GM23338 (cell line): ENCODE measurements at regions not wholly inside any gene's neighbourhood (a gene's known extent, or its start where the extent isn't known, plus 50 kb on each side); places are given as distances from the start of the nearest gene placed in this dataset.

Experiments used
- CREB1 ChIP-seq: fragments of 250-450 bp; sonication (Bioruptor Pico); IDR thresholded peaks from 2 replicates; pipeline ENCODE4 v1.5.0; 2020; ENCODE audit warnings: low read depth, mild to moderate bottlenecking, moderate library complexity
- CTCF ChIP-seq, 2 experiments: fragments of 200-600 bp in 1 of 2; sonication (generic) in 1 of 2; conservative IDR thresholded peaks; 2 replicates each; pipeline versions ENCODE4 v1.5.1 to v1.6.1; 2016 to 2017; ENCODE audit warnings: antibody characterized with exemption in 2 of 2, low read depth in 2 of 2, mild to moderate bottlenecking in 2 of 2, moderate library complexity in 1 of 2
- EZH2 ChIP-seq: fragments of 200-600 bp; sonication (generic); IDR thresholded peaks from one replicate; pipeline ENCODE4 v1.8.0; 2017; ENCODE audit warnings: antibody characterized with exemption, mild to moderate bottlenecking, low read depth; ENCODE audit not compliant: unreplicated experiment
- EZH2phosphoT487 ChIP-seq: fragments of 200-600 bp; sonication (generic); IDR thresholded peaks from one replicate; pipeline ENCODE4 v1.8.1; 2018; ENCODE audit warnings: antibody characterized with exemption; ENCODE audit not compliant: unreplicated experiment
- JUNB ChIP-seq: IDR thresholded peaks from one replicate; pipeline ENCODE4 v1.6.1; 2016; ENCODE audit warnings: antibody characterized with exemption; ENCODE audit not compliant: unreplicated experiment
- POLR2AphosphoS5 ChIP-seq: IDR thresholded peaks from 2 replicates; pipeline ENCODE4 v1.6.1; 2016; ENCODE audit warnings: antibody characterized with exemption, low read depth
- ZNF331 ChIP-seq: fragments of 250-450 bp; sonication (Bioruptor Pico); IDR thresholded peaks from 2 replicates; pipeline ENCODE4 v1.5.0; 2020; ENCODE audit warnings: low read depth, mild to moderate bottlenecking, moderate library complexity
- TF ChIP-seq, protein P1 (sequence below): IDR thresholded peaks from one replicate; pipeline ENCODE4 v1.6.1; 2018; ENCODE audit warnings: antibody characterized with exemption; ENCODE audit not compliant: unreplicated experiment
- TF ChIP-seq, protein P2 (sequence below): IDR thresholded peaks from 2 replicates; pipeline ENCODE4 v1.6.1; 2016; ENCODE audit warnings: antibody characterized with exemption

DNA sequence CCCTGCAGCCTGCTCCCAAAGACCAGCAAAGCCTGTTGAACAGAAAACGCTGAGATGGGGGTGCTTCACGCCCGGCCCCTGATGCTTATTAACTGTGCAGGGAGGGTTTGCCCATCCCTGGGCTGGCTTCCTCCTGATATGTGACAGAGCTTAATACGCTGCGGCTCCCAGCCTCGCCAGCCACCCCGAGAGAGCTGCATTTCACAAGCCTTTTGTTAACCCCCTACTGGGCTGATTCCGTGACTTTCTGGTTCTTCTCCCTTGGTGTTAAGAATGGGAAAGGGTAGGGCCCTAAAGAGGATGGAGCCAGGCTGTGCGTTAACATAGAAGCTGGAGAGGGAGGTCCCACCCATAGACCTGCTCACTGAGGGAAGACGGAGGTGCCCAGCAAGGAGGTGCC is 211.8 kb downstream of the ENGASE start:
- TF ChIP-seq CTCF (conservative IDR thresholded peaks at IDR 0.05; ENCODE audit: low read depth in 2 of 2) (no peak), EZH2phosphoT487 (no peak), EZH2 (no peak), POLR2AphosphoS5 (no peak), JUNB (no peak), ZNF331 (no peak), CREB1 (no peak)
- TF ChIP-seq, protein P1, sequence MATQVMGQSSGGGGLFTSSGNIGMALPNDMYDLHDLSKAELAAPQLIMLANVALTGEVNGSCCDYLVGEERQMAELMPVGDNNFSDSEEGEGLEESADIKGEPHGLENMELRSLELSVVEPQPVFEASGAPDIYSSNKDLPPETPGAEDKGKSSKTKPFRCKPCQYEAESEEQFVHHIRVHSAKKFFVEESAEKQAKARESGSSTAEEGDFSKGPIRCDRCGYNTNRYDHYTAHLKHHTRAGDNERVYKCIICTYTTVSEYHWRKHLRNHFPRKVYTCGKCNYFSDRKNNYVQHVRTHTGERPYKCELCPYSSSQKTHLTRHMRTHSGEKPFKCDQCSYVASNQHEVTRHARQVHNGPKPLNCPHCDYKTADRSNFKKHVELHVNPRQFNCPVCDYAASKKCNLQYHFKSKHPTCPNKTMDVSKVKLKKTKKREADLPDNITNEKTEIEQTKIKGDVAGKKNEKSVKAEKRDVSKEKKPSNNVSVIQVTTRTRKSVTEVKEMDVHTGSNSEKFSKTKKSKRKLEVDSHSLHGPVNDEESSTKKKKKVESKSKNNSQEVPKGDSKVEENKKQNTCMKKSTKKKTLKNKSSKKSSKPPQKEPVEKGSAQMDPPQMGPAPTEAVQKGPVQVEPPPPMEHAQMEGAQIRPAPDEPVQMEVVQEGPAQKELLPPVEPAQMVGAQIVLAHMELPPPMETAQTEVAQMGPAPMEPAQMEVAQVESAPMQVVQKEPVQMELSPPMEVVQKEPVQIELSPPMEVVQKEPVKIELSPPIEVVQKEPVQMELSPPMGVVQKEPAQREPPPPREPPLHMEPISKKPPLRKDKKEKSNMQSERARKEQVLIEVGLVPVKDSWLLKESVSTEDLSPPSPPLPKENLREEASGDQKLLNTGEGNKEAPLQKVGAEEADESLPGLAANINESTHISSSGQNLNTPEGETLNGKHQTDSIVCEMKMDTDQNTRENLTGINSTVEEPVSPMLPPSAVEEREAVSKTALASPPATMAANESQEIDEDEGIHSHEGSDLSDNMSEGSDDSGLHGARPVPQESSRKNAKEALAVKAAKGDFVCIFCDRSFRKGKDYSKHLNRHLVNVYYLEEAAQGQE, result no peak
- TF ChIP-seq, protein P2, sequence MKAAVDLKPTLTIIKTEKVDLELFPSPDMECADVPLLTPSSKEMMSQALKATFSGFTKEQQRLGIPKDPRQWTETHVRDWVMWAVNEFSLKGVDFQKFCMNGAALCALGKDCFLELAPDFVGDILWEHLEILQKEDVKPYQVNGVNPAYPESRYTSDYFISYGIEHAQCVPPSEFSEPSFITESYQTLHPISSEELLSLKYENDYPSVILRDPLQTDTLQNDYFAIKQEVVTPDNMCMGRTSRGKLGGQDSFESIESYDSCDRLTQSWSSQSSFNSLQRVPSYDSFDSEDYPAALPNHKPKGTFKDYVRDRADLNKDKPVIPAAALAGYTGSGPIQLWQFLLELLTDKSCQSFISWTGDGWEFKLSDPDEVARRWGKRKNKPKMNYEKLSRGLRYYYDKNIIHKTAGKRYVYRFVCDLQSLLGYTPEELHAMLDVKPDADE, result no peak
